Activated CD8-positive, alpha-beta T cell treated with anti-CD3 and anti-CD28 coated beads for 36 hours (primary cell): ENCODE measurements at regions not wholly inside any gene's neighbourhood (a gene's known extent, or its start where the extent isn't known, plus 50 kb on each side); places are given as distances from the start of the nearest gene placed in this dataset.

Source experiments
- ATAC-seq: fragments of 200-7000 bp; cut with Tn5 transposase; one replicate; pipeline ENCODE4 v1.10.0; 2021; ENCODE audit warnings: mild to moderate bottlenecking, moderate library complexity
- CTCF ChIA-PET: fragments of 350-600 bp; sonication (Branson Sonifier 250); formaldehyde crosslinking; loops from one replicate; lab custom pipeline; 2021; ENCODE audit warnings: antibody characterized with exemption; lab: Charles Lee
- POLR2A ChIA-PET: fragments of 350-600 bp; sonication (Branson Sonifier 250); formaldehyde crosslinking; loops from one replicate; lab custom pipeline; 2021; ENCODE audit warnings: antibody characterized with exemption; lab: Charles Lee
- DNase-seq: peaks from one replicate; pipeline ENCODE4 v3.0.0-alpha.2; 2020
- H3K27ac Mint-ChIP-seq: one replicate; pipeline ENCODE4 v1.8.0; 2021; ENCODE audit warnings: mild to moderate bottlenecking, mixed read lengths
- H3K27me3 Mint-ChIP-seq: one replicate; pipeline ENCODE4 v1.8.0; 2021; ENCODE audit warnings: mixed read lengths
- H3K36me3 Mint-ChIP-seq: one replicate; pipeline ENCODE4 v1.8.0; 2021; ENCODE audit warnings: low read depth, mixed read lengths
- H3K4me1 Mint-ChIP-seq: one replicate; pipeline ENCODE4 v1.8.0; 2021; ENCODE audit warnings: low read depth, mixed read lengths
- H3K4me3 Mint-ChIP-seq: one replicate; pipeline ENCODE4 v1.8.0; 2021; ENCODE audit warnings: mild to moderate bottlenecking, moderate library complexity, mixed read lengths
- H3K9me3 Mint-ChIP-seq: one replicate; pipeline ENCODE4 v1.8.0; 2021; ENCODE audit warnings: mixed read lengths
- intact Hi-C: fragments of 100-400 bp; cut with micrococcal nuclease; formaldehyde crosslinking; loops from one replicate; pipeline ENCODE4 v1.10.0; 2022
- TF ChIP-seq, protein P1 (sequence below): fragments of 200-600 bp; IDR thresholded peaks from one replicate; pipeline ENCODE4 v1.8.0; 2022; ENCODE audit warnings: antibody characterized with exemption, mild to moderate bottlenecking

GRCh38 chr7:50962962-50963374, 180.3 kb upstream of the GRB10 start:
- H3K27me3 Mint-ChIP-seq, result no peaks in the 10 kb centered on the region
- peaks cover 11% of the 10 kb centered on the region for H3K9me3 Mint-ChIP-seq
- ChIA-PET CTCF (interaction anchor here (1.0 kb wide), 1 partner anchor 10 kb away, joined by 3 read pairs; no protein-coding TSS in a partner anchor), POLR2A (no interaction called here)
- H3K4me1 Mint-ChIP-seq, result no peaks in the 10 kb centered on the region
- H3K27ac Mint-ChIP-seq, result no peak overlapping the region
- no peak for ATAC-seq
- no peak for DNase-seq
- intact Hi-C loops, result no loop called here
- TF ChIP-seq, protein P1, sequence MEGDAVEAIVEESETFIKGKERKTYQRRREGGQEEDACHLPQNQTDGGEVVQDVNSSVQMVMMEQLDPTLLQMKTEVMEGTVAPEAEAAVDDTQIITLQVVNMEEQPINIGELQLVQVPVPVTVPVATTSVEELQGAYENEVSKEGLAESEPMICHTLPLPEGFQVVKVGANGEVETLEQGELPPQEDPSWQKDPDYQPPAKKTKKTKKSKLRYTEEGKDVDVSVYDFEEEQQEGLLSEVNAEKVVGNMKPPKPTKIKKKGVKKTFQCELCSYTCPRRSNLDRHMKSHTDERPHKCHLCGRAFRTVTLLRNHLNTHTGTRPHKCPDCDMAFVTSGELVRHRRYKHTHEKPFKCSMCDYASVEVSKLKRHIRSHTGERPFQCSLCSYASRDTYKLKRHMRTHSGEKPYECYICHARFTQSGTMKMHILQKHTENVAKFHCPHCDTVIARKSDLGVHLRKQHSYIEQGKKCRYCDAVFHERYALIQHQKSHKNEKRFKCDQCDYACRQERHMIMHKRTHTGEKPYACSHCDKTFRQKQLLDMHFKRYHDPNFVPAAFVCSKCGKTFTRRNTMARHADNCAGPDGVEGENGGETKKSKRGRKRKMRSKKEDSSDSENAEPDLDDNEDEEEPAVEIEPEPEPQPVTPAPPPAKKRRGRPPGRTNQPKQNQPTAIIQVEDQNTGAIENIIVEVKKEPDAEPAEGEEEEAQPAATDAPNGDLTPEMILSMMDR, result no peak
- no peaks in the 10 kb centered on the region for H3K36me3 Mint-ChIP-seq
- H3K4me3 Mint-ChIP-seq, result no peak overlapping the region

DNA sequence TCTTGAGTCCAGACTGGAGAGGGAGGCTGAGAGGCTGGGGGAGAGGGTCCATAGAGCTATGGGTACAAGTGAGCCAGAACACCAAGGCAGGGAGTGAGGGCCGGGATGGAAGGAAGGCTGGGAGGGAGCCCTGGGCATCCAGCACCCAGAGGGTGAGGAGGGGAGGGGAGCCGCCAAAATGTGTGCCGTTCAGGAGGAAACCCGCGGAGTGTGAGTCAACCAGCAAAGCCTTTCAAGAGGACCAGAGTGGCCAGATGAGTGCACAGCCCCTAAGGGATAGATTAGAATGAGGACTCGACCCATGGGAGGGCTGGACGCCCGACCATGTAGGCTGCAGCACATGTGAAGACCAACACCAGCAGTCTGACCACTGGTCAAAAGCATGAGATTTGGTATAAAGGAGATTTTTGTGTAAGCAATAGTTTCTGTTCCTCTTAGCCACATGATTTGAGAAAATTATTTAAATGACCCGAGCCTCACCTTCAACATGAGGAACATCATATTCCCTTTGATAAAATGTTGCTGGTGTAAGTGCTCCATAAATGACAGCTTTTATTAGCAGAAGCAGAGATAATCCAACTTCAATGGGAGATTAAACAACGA, 179.7 kb upstream of the GRB10 start:
- CTCF ChIA-PET, result interaction anchor here (1.0 kb wide), 1 partner anchor 10 kb away, joined by 3 read pairs; no protein-coding TSS in a partner anchor
- ATAC-seq (no peak), DNase-seq (no peak)
- Mint-ChIP-seq H3K4me1 (no peaks in the 10 kb centered on the region), H3K27ac (no peak overlapping the region), H3K36me3 (no peaks in the 10 kb centered on the region), H3K9me3 (peaks cover 6% of the 10 kb centered on the region), H3K4me3 (no peak overlapping the region), H3K27me3 (no peaks in the 10 kb centered on the region)
- intact Hi-C loops, result no loop called here
- POLR2A ChIA-PET, result no interaction called here
- TF ChIP-seq, protein P1, result no peak

- TF ChIP-seq, protein P1, result no peak
- Mint-ChIP-seq H3K27ac (no peak overlapping the region), H3K9me3 (peaks cover 2% of the 10 kb centered on the region), H3K36me3 (no peaks in the 10 kb centered on the region), H3K4me3 (no peak overlapping the region), H3K4me1 (no peaks in the 10 kb centered on the region), H3K27me3 (no peaks in the 10 kb centered on the region)
- POLR2A ChIA-PET, result no interaction called here
- intact Hi-C loops, result no loop called here
- CTCF ChIA-PET, result no interaction called here
- DNase-seq (no peak), ATAC-seq (no peak)
Measured at GRCh38 chr7:50960621-50961310, 178.1 kb upstream of the GRB10 start.

DNA sequence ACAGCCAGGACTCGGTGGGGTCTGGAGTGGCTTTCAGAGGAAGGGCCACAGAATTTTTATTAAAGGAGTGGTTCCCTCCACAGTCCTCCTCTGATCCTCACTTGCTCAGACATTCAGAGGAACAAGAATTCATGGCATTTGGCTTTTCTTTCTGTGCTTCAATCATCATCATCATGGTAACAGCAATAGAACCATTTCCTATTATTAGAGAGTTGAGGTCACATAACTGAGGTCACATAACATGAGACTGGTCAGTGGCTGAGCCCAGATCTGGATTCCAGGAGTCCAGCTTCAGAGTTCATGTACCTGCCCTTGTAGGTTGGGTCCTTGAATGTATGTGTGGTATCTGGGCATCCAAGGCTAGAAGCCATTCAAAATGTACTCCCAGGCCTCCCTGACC, 177.3 kb upstream of the GRB10 start:
- Mint-ChIP-seq H3K4me1 (no peaks in the 10 kb centered on the region), H3K27ac (no peak overlapping the region)

GRCh38 chr7:50959560-50959959, 176.9 kb upstream of the GRB10 start:
- DNase-seq (no peak), ATAC-seq (no peak)
- TF ChIP-seq, protein P1, result no peak
- Mint-ChIP-seq H3K4me3 (no peak overlapping the region), H3K4me1 (no peaks in the 10 kb centered on the region), H3K36me3 (no peaks in the 10 kb centered on the region), H3K9me3 (no peaks in the 10 kb centered on the region), H3K27ac (no peak overlapping the region), H3K27me3 (no peaks in the 10 kb centered on the region)
- intact Hi-C loops, result no loop called here
- POLR2A ChIA-PET, result no interaction called here
- CTCF ChIA-PET, result no interaction called here

More for the DNA sequence above, 177.3 kb upstream of the GRB10 start:
- ATAC-seq (no peak), DNase-seq (no peak)
- TF ChIP-seq, protein P1, result no peak
- no peaks in the 10 kb centered on the region for H3K27me3 Mint-ChIP-seq
- H3K36me3 Mint-ChIP-seq, result no peaks in the 10 kb centered on the region
- peaks cover under 1% of the 10 kb centered on the region for H3K9me3 Mint-ChIP-seq
- intact Hi-C loops, result no loop called here
- ChIA-PET POLR2A (no interaction called here), CTCF (no interaction called here)
- H3K4me3 Mint-ChIP-seq, result no peak overlapping the region
